H1 (cell line): ENCODE measurements at regions not wholly inside any gene's neighbourhood (a gene's known extent, or its start where the extent isn't known, plus 50 kb on each side); places are given as distances from the start of the nearest gene placed in this dataset.

Experiments used
- ASH2L ChIP-seq: fragments of 200-600, 300-600 bp; sonication (generic); IDR thresholded peaks from one replicate; pipeline ENCODE4 v1.7.1; 2017; ENCODE audit warnings: low read length
- CEBPB ChIP-seq: IDR thresholded peaks from 2 replicates; pipeline ENCODE4 v1.6.1; 2012; ENCODE audit warnings: low read depth, low read length
- EGR1 ChIP-seq: IDR thresholded peaks from 2 replicates; pipeline ENCODE4 v1.6.1; 2011; ENCODE audit warnings: low read depth, low read length, borderline replicate concordance
- HDAC6 ChIP-seq: IDR thresholded peaks from one replicate; pipeline ENCODE4 v1.7.1; 2012; ENCODE audit warnings: low read depth, mild to moderate bottlenecking, inconsistent platforms, low read length, moderate library complexity
- JUND ChIP-seq: IDR thresholded peaks from 2 replicates; pipeline ENCODE4 v1.6.1; 2011; ENCODE audit warnings: mild to moderate bottlenecking, improper control_type of control experiment, low read length
- NANOG ChIP-seq: IDR thresholded peaks from 2 replicates; pipeline ENCODE4 v1.6.1; 2011; ENCODE audit warnings: low read length, low read depth, mild to moderate bottlenecking, inconsistent platforms; ENCODE audit not compliant: insufficient read depth, poor library complexity, severe bottlenecking
- RAD21 ChIP-seq, 2 experiments: IDR thresholded peaks in 1 of 2; conservative IDR thresholded peaks in 1 of 2; 2 replicates each; pipeline ENCODE4 v1.6.1; 2011; ENCODE audit warnings: low read depth in 2 of 2, low read length in 2 of 2, improper control_type of control experiment in 1 of 2, inconsistent platforms in 1 of 2, mild to moderate bottlenecking in 1 of 2, moderate library complexity in 1 of 2
- SIRT6 ChIP-seq: IDR thresholded peaks from one replicate; pipeline ENCODE4 v1.7.1; 2012; ENCODE audit warnings: low read length, inconsistent platforms
- SP2 ChIP-seq: IDR thresholded peaks from 2 replicates; pipeline ENCODE4 v1.6.1; 2012; ENCODE audit warnings: mild to moderate bottlenecking, low read length, inconsistent platforms
- TEAD4 ChIP-seq: IDR thresholded peaks from 2 replicates; pipeline ENCODE4 v1.6.1; 2012; ENCODE audit warnings: low read depth, low read length, inconsistent platforms, mixed read lengths
- TF ChIP-seq, protein P1 (sequence below): fragments of 300-600 bp; sonication (generic); IDR thresholded peaks from 2 replicates; pipeline ENCODE4 v1.7.1; 2012; ENCODE audit warnings: low read length, moderate library complexity, mild to moderate bottlenecking, inconsistent platforms; ENCODE audit not compliant: insufficient replicate concordance
- TF ChIP-seq, protein P2 (sequence below): IDR thresholded peaks from 2 replicates; pipeline ENCODE4 v1.6.1; 2012; ENCODE audit warnings: inconsistent platforms

DNA sequence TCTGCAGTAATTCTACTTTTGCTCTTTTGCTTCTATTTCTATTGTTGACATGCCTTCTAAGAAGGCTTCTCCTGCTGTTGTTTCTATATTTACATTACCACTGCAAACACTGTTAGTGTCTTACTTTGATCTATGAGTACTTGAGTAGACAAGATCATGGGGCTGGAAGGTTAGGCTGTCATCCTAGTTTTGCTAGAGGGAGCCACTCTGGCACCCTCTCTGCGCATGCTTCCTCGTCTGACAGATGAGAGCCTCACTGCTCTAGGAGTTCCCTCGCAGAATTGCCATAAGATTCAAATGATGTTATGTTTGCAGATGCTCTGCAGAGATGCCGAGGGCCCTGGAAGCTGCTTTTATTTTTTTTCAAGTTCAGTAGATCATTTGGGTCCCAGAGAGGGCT, 185.6 kb downstream of the RNF144A start (continued):
- TF ChIP-seq, protein P1, sequence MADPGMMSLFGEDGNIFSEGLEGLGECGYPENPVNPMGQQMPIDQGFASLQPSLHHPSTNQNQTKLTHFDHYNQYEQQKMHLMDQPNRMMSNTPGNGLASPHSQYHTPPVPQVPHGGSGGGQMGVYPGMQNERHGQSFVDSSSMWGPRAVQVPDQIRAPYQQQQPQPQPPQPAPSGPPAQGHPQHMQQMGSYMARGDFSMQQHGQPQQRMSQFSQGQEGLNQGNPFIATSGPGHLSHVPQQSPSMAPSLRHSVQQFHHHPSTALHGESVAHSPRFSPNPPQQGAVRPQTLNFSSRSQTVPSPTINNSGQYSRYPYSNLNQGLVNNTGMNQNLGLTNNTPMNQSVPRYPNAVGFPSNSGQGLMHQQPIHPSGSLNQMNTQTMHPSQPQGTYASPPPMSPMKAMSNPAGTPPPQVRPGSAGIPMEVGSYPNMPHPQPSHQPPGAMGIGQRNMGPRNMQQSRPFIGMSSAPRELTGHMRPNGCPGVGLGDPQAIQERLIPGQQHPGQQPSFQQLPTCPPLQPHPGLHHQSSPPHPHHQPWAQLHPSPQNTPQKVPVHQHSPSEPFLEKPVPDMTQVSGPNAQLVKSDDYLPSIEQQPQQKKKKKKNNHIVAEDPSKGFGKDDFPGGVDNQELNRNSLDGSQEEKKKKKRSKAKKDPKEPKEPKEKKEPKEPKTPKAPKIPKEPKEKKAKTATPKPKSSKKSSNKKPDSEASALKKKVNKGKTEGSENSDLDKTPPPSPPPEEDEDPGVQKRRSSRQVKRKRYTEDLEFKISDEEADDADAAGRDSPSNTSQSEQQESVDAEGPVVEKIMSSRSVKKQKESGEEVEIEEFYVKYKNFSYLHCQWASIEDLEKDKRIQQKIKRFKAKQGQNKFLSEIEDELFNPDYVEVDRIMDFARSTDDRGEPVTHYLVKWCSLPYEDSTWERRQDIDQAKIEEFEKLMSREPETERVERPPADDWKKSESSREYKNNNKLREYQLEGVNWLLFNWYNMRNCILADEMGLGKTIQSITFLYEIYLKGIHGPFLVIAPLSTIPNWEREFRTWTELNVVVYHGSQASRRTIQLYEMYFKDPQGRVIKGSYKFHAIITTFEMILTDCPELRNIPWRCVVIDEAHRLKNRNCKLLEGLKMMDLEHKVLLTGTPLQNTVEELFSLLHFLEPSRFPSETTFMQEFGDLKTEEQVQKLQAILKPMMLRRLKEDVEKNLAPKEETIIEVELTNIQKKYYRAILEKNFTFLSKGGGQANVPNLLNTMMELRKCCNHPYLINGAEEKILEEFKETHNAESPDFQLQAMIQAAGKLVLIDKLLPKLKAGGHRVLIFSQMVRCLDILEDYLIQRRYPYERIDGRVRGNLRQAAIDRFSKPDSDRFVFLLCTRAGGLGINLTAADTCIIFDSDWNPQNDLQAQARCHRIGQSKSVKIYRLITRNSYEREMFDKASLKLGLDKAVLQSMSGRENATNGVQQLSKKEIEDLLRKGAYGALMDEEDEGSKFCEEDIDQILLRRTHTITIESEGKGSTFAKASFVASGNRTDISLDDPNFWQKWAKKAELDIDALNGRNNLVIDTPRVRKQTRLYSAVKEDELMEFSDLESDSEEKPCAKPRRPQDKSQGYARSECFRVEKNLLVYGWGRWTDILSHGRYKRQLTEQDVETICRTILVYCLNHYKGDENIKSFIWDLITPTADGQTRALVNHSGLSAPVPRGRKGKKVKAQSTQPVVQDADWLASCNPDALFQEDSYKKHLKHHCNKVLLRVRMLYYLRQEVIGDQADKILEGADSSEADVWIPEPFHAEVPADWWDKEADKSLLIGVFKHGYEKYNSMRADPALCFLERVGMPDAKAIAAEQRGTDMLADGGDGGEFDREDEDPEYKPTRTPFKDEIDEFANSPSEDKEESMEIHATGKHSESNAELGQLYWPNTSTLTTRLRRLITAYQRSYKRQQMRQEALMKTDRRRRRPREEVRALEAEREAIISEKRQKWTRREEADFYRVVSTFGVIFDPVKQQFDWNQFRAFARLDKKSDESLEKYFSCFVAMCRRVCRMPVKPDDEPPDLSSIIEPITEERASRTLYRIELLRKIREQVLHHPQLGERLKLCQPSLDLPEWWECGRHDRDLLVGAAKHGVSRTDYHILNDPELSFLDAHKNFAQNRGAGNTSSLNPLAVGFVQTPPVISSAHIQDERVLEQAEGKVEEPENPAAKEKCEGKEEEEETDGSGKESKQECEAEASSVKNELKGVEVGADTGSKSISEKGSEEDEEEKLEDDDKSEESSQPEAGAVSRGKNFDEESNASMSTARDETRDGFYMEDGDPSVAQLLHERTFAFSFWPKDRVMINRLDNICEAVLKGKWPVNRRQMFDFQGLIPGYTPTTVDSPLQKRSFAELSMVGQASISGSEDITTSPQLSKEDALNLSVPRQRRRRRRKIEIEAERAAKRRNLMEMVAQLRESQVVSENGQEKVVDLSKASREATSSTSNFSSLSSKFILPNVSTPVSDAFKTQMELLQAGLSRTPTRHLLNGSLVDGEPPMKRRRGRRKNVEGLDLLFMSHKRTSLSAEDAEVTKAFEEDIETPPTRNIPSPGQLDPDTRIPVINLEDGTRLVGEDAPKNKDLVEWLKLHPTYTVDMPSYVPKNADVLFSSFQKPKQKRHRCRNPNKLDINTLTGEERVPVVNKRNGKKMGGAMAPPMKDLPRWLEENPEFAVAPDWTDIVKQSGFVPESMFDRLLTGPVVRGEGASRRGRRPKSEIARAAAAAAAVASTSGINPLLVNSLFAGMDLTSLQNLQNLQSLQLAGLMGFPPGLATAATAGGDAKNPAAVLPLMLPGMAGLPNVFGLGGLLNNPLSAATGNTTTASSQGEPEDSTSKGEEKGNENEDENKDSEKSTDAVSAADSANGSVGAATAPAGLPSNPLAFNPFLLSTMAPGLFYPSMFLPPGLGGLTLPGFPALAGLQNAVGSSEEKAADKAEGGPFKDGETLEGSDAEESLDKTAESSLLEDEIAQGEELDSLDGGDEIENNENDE: no peak
- TF ChIP-seq, protein P2, sequence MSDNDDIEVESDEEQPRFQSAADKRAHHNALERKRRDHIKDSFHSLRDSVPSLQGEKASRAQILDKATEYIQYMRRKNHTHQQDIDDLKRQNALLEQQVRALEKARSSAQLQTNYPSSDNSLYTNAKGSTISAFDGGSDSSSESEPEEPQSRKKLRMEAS: no peak
- TF ChIP-seq JUND (no peak), EGR1 (no peak), CEBPB (no peak), HDAC6 (no peak), SP2 (no peak), ASH2L (no peak), SIRT6 (no peak), TEAD4 (no peak), RAD21 (IDR thresholded peaks at IDR 0.05 in 1 of 2, conservative IDR thresholded peaks at IDR 0.05 in 1 of 2; ENCODE audit: low read depth in 2 of 2, low read length in 2 of 2) (no peak), NANOG (no peak)
